ENCODE measurements at regions not wholly inside any gene's neighbourhood (a gene's known extent, or its start where the extent isn't known, plus 50 kb on each side); places are given as distances from the start of the nearest gene placed in this dataset.

DNA sequence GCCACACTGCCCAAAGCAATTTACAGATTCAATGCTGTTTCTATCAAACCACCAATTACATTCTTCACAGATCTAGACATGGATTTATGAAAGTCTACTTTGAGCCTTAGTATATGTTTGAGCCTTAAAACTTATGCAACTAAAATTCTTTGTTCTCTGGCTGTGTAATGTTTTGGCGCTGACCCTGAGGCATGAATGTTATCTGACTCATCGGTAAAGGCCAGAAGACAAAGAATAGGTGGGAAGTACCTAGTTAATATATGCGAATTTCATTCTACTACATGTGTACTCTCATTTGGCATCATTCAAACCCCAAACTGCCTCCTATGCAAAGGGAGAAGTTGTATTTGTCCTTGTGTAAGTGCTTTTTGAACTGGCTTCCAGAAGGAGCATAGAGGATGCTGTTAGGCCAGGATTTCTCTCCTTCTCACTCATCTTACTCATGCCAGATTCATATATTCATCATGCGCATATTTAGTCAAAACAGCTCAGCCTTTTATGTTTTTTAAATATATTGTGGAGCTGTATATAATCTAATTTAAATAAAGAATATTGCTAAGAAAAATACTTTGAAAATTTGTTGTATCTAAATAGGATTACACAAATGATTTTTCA, 204.2 kb downstream of the NFKBIZ start:
- Histone ChIP-seq H3K27ac (no peak overlapping the region), H3K9me3 (no peaks in the 10 kb centered on the region), H3K36me3 (no peaks in the 10 kb centered on the region), H3K4me3 (no peak overlapping the region), H3K27me3 (no peaks in the 10 kb centered on the region), H3K4me1 (peaks cover 0 to 3% (median 0%) of the 10 kb centered on the region in 4 donors)
- TF ChIP-seq POLR2A (IDR thresholded peaks at IDR 0.05), result no peak
- TF ChIP-seq, protein P1, sequence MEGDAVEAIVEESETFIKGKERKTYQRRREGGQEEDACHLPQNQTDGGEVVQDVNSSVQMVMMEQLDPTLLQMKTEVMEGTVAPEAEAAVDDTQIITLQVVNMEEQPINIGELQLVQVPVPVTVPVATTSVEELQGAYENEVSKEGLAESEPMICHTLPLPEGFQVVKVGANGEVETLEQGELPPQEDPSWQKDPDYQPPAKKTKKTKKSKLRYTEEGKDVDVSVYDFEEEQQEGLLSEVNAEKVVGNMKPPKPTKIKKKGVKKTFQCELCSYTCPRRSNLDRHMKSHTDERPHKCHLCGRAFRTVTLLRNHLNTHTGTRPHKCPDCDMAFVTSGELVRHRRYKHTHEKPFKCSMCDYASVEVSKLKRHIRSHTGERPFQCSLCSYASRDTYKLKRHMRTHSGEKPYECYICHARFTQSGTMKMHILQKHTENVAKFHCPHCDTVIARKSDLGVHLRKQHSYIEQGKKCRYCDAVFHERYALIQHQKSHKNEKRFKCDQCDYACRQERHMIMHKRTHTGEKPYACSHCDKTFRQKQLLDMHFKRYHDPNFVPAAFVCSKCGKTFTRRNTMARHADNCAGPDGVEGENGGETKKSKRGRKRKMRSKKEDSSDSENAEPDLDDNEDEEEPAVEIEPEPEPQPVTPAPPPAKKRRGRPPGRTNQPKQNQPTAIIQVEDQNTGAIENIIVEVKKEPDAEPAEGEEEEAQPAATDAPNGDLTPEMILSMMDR (IDR thresholded peaks at IDR 0.05), result no peak
- no peak for DNase-seq

DNA sequence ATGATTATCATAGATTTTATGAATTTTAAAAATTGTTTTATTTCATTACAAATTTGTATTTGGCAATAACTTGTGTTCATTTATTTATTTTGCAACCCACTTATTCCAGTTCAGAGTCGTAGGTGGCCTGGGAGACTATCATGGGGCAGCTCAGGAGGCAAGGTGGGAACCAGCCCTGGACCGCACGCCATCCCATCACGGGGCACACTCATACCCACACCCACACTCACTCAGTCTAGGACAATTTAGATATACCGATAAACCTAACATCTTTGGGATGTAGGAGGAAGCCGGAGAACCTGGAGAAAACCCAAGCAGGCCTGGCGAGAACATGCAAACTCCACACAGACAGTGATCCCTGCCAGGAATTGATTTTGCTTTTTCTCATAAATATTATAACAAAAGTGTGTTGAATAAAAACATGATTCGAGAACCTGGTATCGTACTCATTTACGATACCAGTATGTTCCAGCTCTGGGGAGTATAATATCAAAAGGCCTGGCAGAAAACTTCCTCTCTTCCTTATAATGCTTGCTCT, 205.3 kb downstream of the NFKBIZ start:
- TF ChIP-seq POLR2A (IDR thresholded peaks at IDR 0.05), result no peak
- TF ChIP-seq, protein P1 (IDR thresholded peaks at IDR 0.05), result no peak
- no peaks in the 10 kb centered on the region for H3K27me3 ChIP-seq
- no peak overlapping the region for H3K27ac ChIP-seq
- no peak overlapping the region for H3K4me3 ChIP-seq
- H3K4me1 ChIP-seq, result peaks cover 0 to 9% (median 2%) of the 10 kb centered on the region in 4 donors
- no peaks in the 10 kb centered on the region for H3K9me3 ChIP-seq
- no peak for DNase-seq
- no peaks in the 10 kb centered on the region for H3K36me3 ChIP-seq

DNA sequence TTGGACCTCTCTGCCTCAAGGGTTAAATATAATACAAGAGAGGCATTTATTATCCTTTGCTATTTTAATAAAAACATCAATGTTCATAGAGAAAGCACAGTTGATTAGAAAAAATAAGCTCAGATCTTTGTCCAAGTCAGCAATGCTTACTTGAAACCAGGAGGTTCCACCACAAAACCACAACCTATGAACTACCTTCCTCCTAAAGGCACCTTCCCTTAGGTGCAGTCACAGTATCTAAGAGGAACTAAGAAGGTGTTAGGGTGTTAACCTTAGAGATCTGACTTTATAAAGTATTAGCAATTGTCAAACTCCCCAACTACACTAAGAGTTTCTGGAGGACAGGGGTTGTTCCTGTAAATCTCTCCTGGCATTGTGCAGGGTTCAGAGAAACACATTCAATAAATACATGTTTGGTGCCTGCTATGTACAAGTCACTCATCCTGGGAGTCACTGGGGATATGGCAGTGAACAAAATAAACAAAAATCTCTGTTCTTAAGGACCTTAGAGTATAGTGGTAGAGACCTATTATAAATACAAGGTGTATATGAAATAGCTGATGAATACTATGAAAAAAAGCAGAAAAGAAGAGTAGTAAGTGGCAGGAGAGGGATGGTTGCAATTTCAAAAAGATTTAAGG, 208.6 kb downstream of the NFKBIZ start:
- peak in 1 of 3 donors; percentile 42 for DNase-seq
- H3K27ac ChIP-seq, result peak overlapping the region in 1 of 4 donors; percentile 59
- no peaks in the 10 kb centered on the region for H3K36me3 ChIP-seq
- no peak overlapping the region for H3K4me3 ChIP-seq
- no peaks in the 10 kb centered on the region for H3K27me3 ChIP-seq
- peaks cover 0 to 9% (median 2%) of the 10 kb centered on the region in 4 donors for H3K4me1 ChIP-seq
- TF ChIP-seq POLR2A (IDR thresholded peaks at IDR 0.05), result no peak
- TF ChIP-seq, protein P1 (IDR thresholded peaks at IDR 0.05), result no peak
- H3K9me3 ChIP-seq, result no peaks in the 10 kb centered on the region

DNA sequence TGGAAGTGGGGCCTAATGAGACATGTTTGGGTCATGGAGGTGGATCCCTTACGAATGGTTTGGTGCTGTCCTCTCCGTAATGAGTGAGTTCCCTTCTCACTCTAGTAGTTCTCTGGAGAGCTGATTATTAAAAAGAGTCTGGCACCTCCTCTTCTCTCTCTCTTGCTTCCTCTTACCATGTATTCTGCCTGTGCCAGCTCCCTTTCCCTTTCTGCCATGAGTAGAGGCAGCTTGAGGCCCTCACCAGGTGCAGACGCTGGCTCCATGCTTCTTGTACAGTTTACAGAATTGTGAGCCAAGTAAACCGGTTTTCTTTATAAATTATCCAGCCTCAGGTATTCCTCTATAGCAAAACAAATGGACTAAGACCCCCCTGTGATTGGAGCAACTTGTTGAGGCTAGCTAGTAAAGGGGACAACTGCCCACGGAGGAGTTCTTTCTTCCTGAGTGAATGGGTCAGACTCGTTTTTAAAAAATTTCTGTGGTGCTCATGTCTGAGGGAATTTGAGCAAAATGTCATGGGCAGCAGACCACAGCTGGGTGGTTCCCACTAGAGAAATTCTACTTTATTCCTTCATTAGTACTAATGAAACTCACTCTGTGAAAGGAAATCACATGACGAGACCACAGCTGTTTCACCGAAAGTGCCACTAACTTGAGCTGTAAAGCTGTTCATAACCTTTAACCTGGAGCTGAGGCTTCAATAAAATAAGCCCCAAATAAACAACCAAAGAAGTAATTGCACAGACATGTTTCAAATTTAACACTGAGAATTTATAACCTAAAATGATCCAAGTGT, 210.0 kb downstream of the NFKBIZ start:
- peak in 2 of 3 donors; percentile 75 to 77 for DNase-seq
- TF ChIP-seq POLR2A (IDR thresholded peaks at IDR 0.05), result no peak
- TF ChIP-seq, protein P1 (IDR thresholded peaks at IDR 0.05), result no peak
- peak overlapping the region in 1 of 4 donors; percentile 59 for H3K27ac ChIP-seq
- H3K27me3 ChIP-seq, result no peaks in the 10 kb centered on the region
- H3K36me3 ChIP-seq, result no peaks in the 10 kb centered on the region
- H3K4me1 ChIP-seq, result peaks cover 0 to 9% (median 2%) of the 10 kb centered on the region in 4 donors
- no peaks in the 10 kb centered on the region for H3K9me3 ChIP-seq
- H3K4me3 ChIP-seq, result no peak overlapping the region

DNA sequence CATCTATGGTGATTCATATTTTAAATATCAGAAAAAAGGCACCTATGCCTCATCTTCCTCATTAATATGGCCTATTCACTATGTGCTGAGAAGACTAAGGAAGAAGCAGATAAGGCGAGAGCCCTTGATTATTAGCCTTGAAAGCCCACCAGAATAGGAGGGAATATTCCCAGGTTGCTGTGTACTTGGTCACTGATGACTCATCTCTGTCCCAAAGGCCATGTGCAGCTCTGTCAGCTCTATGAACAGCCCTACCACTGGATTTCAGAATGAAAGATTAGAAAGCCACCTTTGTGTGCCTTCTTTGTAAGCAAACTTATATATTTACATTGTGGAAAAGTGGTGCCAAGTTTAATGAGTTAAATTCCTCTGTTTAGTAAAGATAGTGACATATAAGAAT, 211.5 kb downstream of the NFKBIZ start:
- Histone ChIP-seq H3K4me1 (peaks cover 0 to 9% (median 2%) of the 10 kb centered on the region in 4 donors), H3K27me3 (no peaks in the 10 kb centered on the region), H3K9me3 (no peaks in the 10 kb centered on the region), H3K4me3 (no peak overlapping the region), H3K27ac (no peak overlapping the region), H3K36me3 (no peaks in the 10 kb centered on the region)
- TF ChIP-seq POLR2A (IDR thresholded peaks at IDR 0.05), result no peak
- TF ChIP-seq, protein P1 (IDR thresholded peaks at IDR 0.05), result no peak
- peak in 1 of 3 donors; percentile 61 for DNase-seq

Data from Peyer's patch (tissue), 4 donors.